ENCODE measurements at regions not wholly inside any gene's neighbourhood (a gene's known extent, or its start where the extent isn't known, plus 50 kb on each side); places are given as distances from the start of the nearest gene placed in this dataset.

- DNase-seq (ENCODE audit: extremely low read depth, low read depth), result no peak
- no peak overlapping the region for H3K4me3 ChIP-seq (replicated peaks; ENCODE audit: low read depth, low read length)
- no peak for TF ChIP-seq CTCF (IDR thresholded peaks at IDR 0.05; ENCODE audit: low read depth, low read length, missing control alignments)
Measured at GRCh38 chr2:111626037-111626864, 257.7 kb downstream of the ANAPC1 start.

- H3K4me3 ChIP-seq (replicated peaks; ENCODE audit: low read depth, low read length), result no peak overlapping the region
- DNase-seq (ENCODE audit: extremely low read depth, low read depth), result no peak
- TF ChIP-seq CTCF (IDR thresholded peaks at IDR 0.05; ENCODE audit: low read depth, low read length, missing control alignments), result no peak
Measured at GRCh38 chr2:111626865-111627163, 257.2 kb downstream of the ANAPC1 start.

- H3K4me3 ChIP-seq (replicated peaks; ENCODE audit: low read depth, low read length), result no peak overlapping the region
- DNase-seq (ENCODE audit: extremely low read depth, low read depth), result no peak
- TF ChIP-seq CTCF (IDR thresholded peaks at IDR 0.05; ENCODE audit: low read depth, low read length, missing control alignments), result no peak
Measured at GRCh38 chr2:111627256-111627655, 256.7 kb downstream of the ANAPC1 start.

GRCh38 chr2:111628221-111628620, 255.8 kb downstream of the ANAPC1 start:
- TF ChIP-seq CTCF (IDR thresholded peaks at IDR 0.05; ENCODE audit: low read depth, low read length, missing control alignments), result no peak
- no peak overlapping the region for H3K4me3 ChIP-seq (replicated peaks; ENCODE audit: low read depth, low read length)
- DNase-seq (ENCODE audit: extremely low read depth, low read depth), result no peak

- TF ChIP-seq CTCF (IDR thresholded peaks at IDR 0.05; ENCODE audit: low read depth, low read length, missing control alignments), result no peak
- DNase-seq (ENCODE audit: extremely low read depth, low read depth), result no peak
Measured at GRCh38 chr2:111629983-111630382, 254.0 kb downstream of the ANAPC1 start.

GRCh38 chr2:111632661-111633060, 251.3 kb downstream of the ANAPC1 start:
- H3K4me3 ChIP-seq (replicated peaks; ENCODE audit: low read depth, low read length), result no peak overlapping the region
- no peak for DNase-seq (ENCODE audit: extremely low read depth, low read depth)
- no peak for TF ChIP-seq CTCF (IDR thresholded peaks at IDR 0.05; ENCODE audit: low read depth, low read length, missing control alignments)

More at GRCh38 chr2:111629983-111630382, 254.0 kb downstream of the ANAPC1 start:
- H3K4me3 ChIP-seq (replicated peaks; ENCODE audit: low read depth, low read length), result no peak overlapping the region

- no peak for TF ChIP-seq CTCF (IDR thresholded peaks at IDR 0.05; ENCODE audit: low read depth, low read length, missing control alignments)
- no peak overlapping the region for H3K4me3 ChIP-seq (replicated peaks; ENCODE audit: low read depth, low read length)
- no peak for DNase-seq (ENCODE audit: extremely low read depth, low read depth)
Measured at GRCh38 chr2:111633189-111633588, 250.8 kb downstream of the ANAPC1 start.
